RPMI8226 (cell line): ENCODE measurements at regions not wholly inside any gene's neighbourhood (a gene's known extent, or its start where the extent isn't known, plus 50 kb on each side); places are given as distances from the start of the nearest gene placed in this dataset.
"Not testable (repeated sequence)": the region's sequence is repeated elsewhere in the genome, so short reads cannot be mapped to it uniquely, and the experiment has no call there.

ENCODE experiments used
- DNase-seq: peaks from one replicate; pipeline ENCODE4 v3.0.0-alpha.2; 2015

DNA sequence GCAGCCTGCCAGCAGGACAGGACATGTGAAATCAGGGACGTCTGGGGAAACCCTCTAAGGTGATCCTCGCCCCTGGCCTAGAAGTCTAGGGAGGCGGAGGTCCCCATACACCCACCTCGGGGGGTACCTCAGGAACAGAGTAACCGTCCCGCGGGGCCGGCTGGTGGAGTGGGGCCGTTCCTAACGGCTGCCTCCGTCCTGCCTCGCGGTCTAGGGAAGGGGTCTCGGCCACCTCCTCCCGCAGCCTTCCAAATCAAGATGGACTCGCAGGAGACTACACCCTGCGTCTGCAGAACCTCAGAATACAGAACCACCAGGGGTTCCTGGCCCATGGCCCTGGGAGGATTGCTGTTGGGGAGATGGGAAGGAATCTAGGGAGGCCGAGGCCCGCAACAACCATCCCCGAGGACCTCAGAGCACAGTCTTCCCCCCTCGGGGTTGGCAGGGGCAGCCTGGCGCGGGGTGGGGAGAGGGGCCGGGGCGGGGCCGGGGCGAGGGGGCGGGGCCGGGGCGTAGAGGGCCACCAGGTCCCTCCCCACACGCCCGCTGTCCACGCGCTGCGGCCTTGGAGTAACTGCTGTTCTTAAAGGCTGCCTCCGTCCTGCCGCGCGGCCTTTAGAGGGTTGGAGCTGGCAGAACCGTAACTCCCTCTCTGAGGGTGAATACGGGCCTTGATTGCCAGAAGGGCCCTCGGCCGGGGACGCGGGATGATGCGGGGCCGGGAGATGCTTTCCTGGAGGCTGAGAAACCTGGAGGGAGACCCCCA, 89.0 kb upstream of the MLN start:
- no peak for DNase-seq

GRCh38 chr6:33888664-33889200, 84.9 kb upstream of the MLN start:
- no peak for DNase-seq

GRCh38 chr6:33888183-33888582, 84.4 kb upstream of the MLN start:
- DNase-seq = no peak

- DNase-seq = no peak
These were observed 82.9 kb upstream of the MLN start for GRCh38 chr6:33886673-33887144.

DNA sequence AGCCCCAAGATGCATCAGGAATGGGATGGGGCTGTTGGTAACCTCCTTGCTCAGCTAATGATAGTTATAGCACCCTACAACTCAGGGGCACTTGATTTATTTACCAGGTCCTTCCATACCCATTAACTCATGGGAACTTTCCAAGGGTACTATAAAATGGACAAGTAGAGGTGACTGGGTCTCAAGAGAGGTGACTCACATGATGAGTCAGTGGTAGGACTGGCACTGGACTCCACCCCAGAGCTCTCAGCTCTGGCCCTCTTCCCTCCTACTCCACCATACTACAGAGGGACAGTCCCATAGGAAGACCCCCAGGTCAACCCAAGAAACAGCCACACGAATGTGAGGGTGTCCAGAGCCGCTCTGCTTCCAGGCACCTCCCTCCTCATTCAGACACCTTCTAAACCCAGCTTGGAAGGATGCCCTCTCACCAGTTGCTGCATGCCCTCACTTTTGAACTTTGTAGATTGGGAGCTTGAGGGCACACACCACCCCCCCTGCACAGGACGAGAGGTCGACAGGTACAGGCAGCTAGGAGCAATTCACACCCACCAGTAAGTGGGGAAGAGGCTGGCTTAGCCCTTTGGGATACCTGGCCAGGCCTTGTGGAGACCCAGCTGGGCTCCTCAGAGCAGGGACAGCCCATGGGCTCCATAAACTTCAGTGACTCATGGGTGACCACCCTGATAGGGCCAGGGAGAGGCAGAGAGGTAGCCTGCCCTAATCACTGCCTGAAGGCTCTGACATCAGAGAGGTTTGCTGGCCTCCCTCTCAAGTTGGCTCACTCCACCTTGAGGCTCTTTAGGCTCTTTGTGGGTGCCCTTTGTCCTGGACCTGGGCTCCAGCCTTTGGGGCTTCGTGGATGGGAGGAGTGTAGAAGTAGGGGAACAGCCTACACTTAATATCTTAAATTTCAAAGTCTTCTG, 81.6 kb upstream of the MLN start:
- no peak for DNase-seq

GRCh38 chr6:33883621-33884020, 79.8 kb upstream of the MLN start:
- DNase-seq = not testable (repeated sequence)

DNA sequence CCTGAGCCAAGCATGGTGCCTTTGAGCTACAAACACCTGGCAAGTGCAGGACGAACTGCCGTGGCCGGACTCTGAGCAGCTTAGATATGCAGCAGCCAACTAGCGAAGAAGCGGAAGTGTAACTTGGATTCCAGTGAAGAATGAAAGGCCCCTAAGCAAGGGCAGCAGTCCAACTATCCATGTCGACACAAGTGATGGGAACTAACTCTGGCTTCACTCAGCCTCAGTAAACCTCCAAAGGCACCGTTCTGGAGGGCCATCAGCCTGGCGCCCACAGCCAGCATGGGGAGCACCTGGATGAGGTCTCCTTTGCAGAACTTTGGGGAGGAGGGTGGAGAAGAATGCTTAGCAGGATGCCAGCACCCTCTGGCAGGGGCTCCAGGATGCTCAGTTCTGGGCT, 78.4 kb upstream of the MLN start:
- DNase-seq = peak; percentile 62

DNA sequence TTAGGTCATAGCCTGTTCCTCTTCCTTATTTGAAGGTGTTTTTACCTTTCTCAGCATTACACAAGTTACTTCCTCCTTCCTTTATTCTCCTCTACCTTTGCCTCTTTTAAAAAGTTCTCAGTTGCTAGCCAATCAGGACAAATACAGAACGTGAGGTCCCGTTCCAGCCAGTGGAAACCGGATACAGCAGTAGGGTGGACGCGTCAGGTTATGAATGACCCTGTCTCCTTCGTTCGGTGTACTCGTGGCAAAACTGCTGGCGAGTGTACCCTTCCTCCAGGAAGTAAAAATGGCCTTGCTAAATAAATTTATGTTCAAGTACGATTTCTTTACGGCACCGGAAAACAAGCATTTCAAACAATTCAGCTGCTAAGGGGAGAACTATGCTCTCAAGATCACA, 77.0 kb upstream of the MLN start:
- DNase-seq = no peak

DNA sequence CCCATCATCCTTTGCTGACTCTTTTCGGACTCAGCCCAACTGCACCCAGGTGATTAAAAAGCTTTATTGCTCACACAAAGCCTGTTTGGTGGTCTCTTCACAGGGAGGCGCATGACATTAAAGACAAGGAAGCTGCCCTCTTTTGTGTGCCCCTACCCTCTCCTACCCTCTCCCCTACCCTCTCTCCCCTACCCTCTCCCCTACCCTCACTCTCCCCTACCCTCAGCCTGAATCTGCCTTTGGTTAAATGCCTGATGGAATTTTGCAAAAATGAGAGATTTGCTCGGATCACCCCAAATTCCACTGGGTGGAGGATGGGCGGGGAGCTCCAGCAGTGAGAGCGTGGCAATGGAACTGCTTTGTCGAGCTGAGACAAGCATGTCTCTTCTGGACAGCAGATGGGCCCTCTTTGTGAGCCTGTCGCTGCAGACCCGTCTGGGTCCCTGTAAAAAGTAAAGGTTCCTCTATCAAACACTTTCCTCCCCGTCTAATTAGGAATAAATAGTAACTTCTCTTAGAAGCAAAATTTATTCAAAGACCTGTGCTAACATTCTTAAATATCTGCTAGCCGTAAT, 76.4 kb upstream of the MLN start:
- no peak for DNase-seq

GRCh38 chr6:33878562-33878961, 74.8 kb upstream of the MLN start:
- peak; percentile 93 for DNase-seq

DNA sequence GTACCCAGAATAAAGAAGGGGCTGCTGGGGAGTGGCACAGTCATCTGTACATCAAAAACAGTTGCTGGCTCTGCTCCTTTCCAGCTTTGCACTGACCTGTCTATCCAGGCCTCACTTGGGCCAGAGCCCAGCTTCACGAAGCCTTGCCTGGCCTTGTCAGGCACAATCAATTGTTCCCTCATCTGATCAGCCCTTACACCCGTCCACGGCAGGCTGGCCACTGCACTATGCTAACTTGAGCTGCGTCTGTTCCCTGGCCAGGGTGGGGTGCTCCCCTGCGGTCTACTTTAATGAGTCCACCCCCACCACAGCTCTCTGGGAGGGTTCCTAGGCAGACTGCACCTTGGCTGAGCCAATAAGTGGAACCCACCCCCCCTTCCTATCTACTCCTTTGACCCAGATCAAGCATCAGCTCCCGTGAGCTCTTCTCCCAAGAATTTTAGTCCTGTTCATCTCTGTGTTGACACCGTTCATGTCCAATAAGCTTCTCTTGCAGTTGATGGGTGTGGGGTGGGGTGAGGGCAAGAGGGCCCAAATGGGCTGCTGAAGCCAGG, 74.3 kb upstream of the MLN start:
- DNase-seq = no peak

- no peak for DNase-seq
These were observed 71.9 kb upstream of the MLN start for GRCh38 chr6:33875696-33876095.

DNA sequence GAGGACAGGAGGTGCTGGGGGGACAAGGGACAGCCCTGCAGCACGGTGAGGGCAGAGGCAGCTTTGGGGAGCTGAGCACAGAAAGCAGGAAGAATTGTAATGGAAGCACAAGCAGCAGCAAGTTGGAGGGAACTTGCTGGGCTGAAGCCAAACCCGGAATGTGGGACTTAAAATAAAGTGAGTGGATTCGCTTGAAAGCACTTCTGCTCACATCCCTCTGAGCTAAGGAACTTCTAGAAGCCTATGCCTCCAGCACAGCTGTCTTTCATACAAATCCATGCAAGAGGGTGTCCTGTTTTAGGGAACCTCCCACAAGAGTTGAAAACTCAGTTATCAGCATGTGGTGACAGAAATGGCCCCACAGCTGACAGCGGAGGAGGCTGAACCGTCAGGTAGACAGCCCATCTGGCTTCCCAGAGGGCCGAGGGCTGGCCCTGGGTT, 71.4 kb upstream of the MLN start:
- DNase-seq = peak; percentile 77

DNA sequence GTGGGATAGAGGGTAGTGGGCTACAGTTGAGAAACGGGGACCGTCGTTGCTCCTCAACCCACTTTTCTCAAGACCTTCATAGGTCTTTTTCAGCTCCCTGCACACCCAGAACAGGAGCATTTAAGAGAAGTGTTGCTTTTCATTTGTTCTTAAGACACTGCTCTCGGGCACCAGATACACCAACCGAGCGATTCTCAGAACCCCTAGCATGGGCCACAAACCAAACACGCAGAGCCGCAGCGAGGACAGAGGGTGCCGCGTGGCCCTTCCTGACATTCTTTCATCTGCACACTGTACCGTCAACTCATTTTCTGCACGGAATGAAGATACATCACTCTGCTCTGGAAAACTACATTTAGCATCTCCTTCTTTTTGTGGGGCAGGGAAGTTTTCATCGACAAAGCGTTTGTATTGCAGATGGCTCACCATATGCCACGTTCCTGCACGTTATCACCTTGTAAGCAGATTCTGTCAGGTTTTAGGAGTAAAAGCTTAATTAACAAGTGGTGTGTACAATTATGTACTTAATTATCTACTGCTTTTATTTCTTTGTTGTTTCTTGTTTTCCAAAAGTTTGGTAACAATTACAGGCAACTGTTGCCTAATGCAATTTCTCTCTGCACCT, 70.4 kb upstream of the MLN start:
- DNase-seq = no peak

GRCh38 chr6:33872761-33873160, 69.0 kb upstream of the MLN start:
- DNase-seq = no peak

- no peak for DNase-seq
These were observed 66.1 kb upstream of the MLN start for GRCh38 chr6:33869826-33870423.

DNA sequence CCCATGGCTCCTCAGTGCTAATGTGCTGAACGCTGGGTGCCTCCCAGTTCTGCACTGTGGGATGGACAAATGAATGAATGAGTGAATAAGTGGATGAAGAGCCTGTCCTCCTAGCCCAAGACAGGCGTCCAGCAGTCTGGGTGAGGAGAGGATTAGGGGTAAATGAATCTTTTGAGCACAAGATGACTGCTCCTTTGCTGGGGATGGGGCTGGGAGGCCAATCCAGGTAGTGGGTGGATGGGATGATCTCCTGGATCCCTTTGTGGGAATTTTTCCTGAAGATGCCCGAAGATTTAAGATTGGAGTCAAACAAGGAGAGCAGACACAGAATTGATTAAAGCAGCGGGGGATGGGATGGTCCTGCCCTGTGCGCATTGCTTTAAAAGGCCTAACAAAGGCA, 65.3 kb upstream of the MLN start:
- DNase-seq = no peak

GRCh38 chr6:33868141-33868540, 64.3 kb upstream of the MLN start:
- DNase-seq = no peak

GRCh38 chr6:33865478-33866077, 61.8 kb upstream of the MLN start:
- no peak for DNase-seq

DNA sequence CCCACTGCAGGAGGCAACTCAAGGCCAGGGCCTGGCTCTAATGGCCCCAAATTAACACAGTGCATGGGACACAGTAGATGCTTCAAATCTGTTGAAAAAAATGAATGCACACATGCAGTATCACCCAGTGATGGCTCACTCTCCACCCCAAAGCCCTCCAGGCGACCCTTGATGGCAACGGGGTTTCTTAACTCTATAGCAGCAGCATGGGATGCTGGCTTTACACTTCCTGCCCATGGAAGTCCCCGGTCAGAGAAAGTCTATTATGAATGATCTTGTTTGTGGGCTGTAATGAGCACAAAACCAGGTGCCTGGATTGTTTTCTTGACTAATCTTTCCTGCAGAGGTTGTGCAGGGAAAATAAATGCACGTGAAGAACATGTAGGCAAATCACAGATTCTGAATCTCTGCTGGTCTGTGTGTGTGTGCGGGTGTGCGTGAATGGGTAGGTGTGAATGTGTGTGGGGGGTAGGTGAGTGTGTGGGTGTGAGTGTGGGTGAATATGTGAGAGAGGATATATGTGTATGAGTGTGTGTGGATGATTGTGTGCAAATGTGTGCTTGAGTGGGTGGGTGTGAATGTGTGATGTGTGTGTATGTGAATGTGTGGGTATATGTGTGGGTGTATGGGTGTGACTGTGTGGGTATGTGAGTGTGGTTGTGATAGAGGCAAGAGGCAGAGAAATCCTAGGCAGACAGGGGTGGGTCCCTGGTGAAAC, 60.1 kb upstream of the MLN start:
- no peak for DNase-seq

DNA sequence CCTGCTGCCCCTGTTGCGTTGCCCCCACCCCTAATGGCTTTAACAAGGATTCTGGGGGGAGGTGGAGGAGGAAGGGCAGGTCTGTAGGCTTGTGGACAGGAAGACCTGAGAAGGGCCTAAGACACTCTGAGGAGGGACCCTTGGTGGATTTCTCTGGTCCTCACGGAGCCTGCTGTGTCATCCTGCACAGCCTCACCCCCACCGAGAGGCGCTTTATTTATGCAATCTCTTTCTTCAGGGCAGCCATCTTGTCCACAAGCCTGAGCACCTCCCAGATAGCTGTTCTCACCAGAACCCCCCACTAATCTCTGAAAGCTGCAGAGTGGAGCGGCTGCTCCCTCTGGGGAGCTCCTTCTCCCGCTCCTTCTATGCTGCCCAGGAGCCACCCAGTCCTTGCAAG, 59.3 kb upstream of the MLN start:
- DNase-seq = no peak
